ENCODE measurements at regions not wholly inside any gene's neighbourhood (a gene's known extent, or its start where the extent isn't known, plus 50 kb on each side); places are given as distances from the start of the nearest gene placed in this dataset.

DNA sequence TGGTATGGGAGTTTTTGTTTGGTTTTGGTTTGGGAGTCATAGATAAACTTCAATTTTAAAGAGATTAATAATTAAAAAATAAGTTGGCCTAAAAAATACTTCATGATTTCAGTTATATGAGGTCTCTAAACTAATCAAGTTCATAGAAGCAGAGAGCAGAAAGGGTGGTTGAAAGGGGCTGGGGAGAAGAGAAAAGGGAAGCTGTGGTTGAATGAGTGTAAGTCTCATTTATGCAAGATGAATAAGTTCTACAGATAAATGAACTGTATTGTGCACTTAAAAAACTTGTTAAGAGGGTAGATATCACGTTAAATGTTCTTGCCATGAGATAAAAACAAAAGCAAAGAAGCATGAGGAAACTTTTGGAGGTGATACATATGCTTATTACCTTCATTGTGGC is 188.7 kb downstream of the NSUN3 start:
- TF ChIP-seq CTCF (IDR thresholded peaks at IDR 0.05; ENCODE audit: insufficient read depth, low read depth, low read length) (no peak), EZH2 (IDR thresholded peaks at IDR 0.05; ENCODE audit: insufficient read depth, low read length) (no peak)

Data from astrocyte (in vitro differentiated cells and primary cell).